Thyroid gland (tissue), 4 donors: ENCODE measurements at regions not wholly inside any gene's neighbourhood (a gene's known extent, or its start where the extent isn't known, plus 50 kb on each side); places are given as distances from the start of the nearest gene placed in this dataset.
"Not testable (repeated sequence)": the region's sequence is repeated elsewhere in the genome, so short reads cannot be mapped to it uniquely, and the experiment has no call there.

Source experiments
- DNase-seq, 2 donors: peaks; one replicate each; pipeline ENCODE4 v3.0.0-alpha.2; 2019
- H3K27ac ChIP-seq, 3 donors: fragments of 200-600 bp; sonication (generic); 1 replicate in 2 of 3; 2 replicates in 1 of 3; pipeline ENCODE4 v1.5.1; 2016 to 2019; ENCODE audit warnings: mild to moderate bottlenecking in 1 of 3, moderate library complexity in 1 of 3
- H3K27me3 ChIP-seq: fragments of 200-600 bp; sonication (generic); one replicate; pipeline ENCODE4 v1.5.1; 2019
- H3K36me3 ChIP-seq, 2 donors: fragments of 200-600 bp; sonication (generic); one replicate each; pipeline ENCODE4 v1.5.1; 2016 to 2019
- H3K4me1 ChIP-seq, 2 donors: fragments of 200-600 bp; sonication (generic); one replicate each; pipeline ENCODE4 v1.5.1; 2017 to 2019
- H3K4me3 ChIP-seq, 3 donors: fragments of 200-600 bp; sonication (generic); replicated peaks in 1 of 3; 1 replicate in 2 of 3; 2 replicates in 1 of 3; pipeline ENCODE4 v1.5.1; 2016; ENCODE audit warnings: mild to moderate bottlenecking in 1 of 3
- H3K9me3 ChIP-seq: fragments of 200-600 bp; sonication (generic); one replicate; pipeline ENCODE4 v1.5.1; 2017
- POLR2A ChIP-seq, 2 donors: fragments of 450-650 bp; IDR thresholded peaks; one replicate each; pipeline ENCODE4 v1.6.1; 2017; ENCODE audit warnings: antibody characterized with exemption in 2 of 2, mild to moderate bottlenecking in 2 of 2, moderate library complexity in 1 of 2
- WGBS, 2 donors: methylation state at CpG; one replicate each; pipeline ENCODE4 v1.1.5; 2017; 5-methylcytosine and 5-hydroxymethylcytosine counted together
- intact Hi-C: fragments of 100-400 bp; cut with DNase I; formaldehyde crosslinking; loops from one replicate; pipeline ENCODE4 v1.15.1; 2023
- TF ChIP-seq, protein P1 (sequence below), 6 experiments: fragments of 200-600 bp in 3 of 6; fragments of 450-650 bp in 3 of 6; sonication (generic) in 3 of 6; IDR thresholded peaks; one replicate each; pipeline ENCODE4 v1.5.1; 2016 to 2019; ENCODE audit warnings: antibody characterized with exemption in 6 of 6, mild to moderate bottlenecking in 2 of 6, inconsistent platforms in 1 of 6, moderate library complexity in 1 of 6

DNA sequence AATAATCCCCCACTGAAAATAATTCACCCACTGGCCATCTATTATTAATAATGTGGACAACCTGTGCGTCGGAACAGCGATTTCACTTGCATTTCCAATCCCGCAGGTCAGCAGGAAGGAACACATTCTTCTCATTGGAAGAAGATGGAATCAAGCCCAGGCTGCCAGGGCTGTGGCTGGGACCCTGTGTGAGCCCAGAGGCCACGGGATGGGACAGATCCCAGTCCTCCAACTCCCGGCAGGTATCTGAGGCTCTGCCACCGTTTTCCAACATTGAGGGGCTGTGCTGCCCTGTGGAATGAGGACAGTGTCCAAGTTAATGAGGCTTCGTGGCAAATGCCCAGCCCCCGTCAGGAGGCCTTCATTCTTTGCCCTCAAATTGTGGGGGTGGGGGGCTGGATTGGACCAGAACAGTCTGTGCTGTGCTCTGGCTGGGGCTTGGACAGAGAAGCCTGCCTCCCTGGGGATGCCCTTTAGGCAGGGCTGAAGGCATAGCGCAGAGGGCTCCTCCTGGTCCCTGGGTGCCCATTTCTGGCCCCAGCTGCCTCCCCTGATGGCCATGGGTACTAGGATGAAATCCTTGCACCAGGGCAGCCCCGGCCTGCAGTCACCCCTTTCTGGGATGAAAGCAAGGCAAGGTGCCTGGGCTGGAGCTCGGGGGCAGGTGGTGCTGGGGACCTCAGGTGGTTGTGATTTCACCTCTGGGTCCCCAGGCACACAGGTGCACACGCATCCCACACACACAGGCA lies 195.0 kb upstream of the PPP1R26 start:
- Histone ChIP-seq H3K36me3 (no peaks in the 10 kb centered on the region), H3K4me1 (peaks cover 10 to 13% of the 10 kb centered on the region in 2 donors), H3K9me3 (no peaks in the 10 kb centered on the region), H3K4me3 (no peak overlapping the region), H3K27ac (no peak overlapping the region), H3K27me3 (no peaks in the 10 kb centered on the region)
- no peak for DNase-seq
- 61 to 76% methylated on average over 8 to 11 of the region's 13 CpGs for WGBS, 2 donors
- intact Hi-C loops: no loop called here
- no peak for TF ChIP-seq POLR2A (IDR thresholded peaks at IDR 0.05)
- TF ChIP-seq, protein P1, sequence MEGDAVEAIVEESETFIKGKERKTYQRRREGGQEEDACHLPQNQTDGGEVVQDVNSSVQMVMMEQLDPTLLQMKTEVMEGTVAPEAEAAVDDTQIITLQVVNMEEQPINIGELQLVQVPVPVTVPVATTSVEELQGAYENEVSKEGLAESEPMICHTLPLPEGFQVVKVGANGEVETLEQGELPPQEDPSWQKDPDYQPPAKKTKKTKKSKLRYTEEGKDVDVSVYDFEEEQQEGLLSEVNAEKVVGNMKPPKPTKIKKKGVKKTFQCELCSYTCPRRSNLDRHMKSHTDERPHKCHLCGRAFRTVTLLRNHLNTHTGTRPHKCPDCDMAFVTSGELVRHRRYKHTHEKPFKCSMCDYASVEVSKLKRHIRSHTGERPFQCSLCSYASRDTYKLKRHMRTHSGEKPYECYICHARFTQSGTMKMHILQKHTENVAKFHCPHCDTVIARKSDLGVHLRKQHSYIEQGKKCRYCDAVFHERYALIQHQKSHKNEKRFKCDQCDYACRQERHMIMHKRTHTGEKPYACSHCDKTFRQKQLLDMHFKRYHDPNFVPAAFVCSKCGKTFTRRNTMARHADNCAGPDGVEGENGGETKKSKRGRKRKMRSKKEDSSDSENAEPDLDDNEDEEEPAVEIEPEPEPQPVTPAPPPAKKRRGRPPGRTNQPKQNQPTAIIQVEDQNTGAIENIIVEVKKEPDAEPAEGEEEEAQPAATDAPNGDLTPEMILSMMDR (IDR thresholded peaks at IDR 0.05): no peak

GRCh38 chr9:135286187-135286925 lies 193.2 kb upstream of the PPP1R26 start:
- H3K27me3 ChIP-seq, H3K9me3 ChIP-seq, DNase-seq, intact Hi-C loops, H3K36me3 ChIP-seq, H3K4me3 ChIP-seq, H3K27ac ChIP-seq: not testable (repeated sequence)
- 89 to 93% methylated on average over 24 to 25 of the region's 33 CpGs for WGBS, 2 donors
- peaks cover 8 to 12% of the 10 kb centered on the region in 2 donors for H3K4me1 ChIP-seq

DNA sequence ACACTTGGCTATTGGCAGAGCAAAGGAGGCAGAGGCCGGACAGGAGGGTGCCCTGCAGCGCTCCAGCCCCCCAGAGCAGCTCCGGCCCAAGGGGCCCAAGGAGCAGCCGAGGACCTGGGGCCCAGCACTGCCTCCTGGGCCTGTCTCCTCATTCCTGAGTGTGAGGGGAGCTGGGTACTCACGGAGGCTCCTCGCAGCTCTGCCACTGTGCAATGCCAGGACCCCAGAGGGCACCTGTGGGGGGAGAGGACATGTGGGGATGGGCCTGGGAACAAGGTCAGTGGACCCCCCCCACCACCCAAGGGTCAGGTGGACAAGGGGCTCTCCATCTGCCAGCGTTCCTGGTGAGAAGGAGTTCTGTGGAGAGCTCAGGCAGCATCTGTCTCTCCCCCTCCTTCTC lies 192.6 kb upstream of the PPP1R26 start:
- no peaks in the 10 kb centered on the region for H3K36me3 ChIP-seq
- intact Hi-C loops: no loop called here
- TF ChIP-seq POLR2A (IDR thresholded peaks at IDR 0.05): no peak
- TF ChIP-seq, protein P1 (IDR thresholded peaks at IDR 0.05): no peak
- no peak overlapping the region for H3K4me3 ChIP-seq
- no peak for DNase-seq
- no peak overlapping the region for H3K27ac ChIP-seq
- 83 to 85% methylated on average over 3 to 7 of the region's 7 CpGs for WGBS, 2 donors
- H3K27me3 ChIP-seq: no peaks in the 10 kb centered on the region
- no peaks in the 10 kb centered on the region for H3K9me3 ChIP-seq
- H3K4me1 ChIP-seq: peaks cover 4 to 5% of the 10 kb centered on the region in 2 donors

GRCh38 chr9:135287627-135288026 lies 192.0 kb upstream of the PPP1R26 start:
- Histone ChIP-seq H3K4me3 (no peak overlapping the region), H3K27ac (no peak overlapping the region), H3K9me3 (no peaks in the 10 kb centered on the region), H3K4me1 (no peaks in the 10 kb centered on the region), H3K27me3 (no peaks in the 10 kb centered on the region), H3K36me3 (no peaks in the 10 kb centered on the region)
- TF ChIP-seq, protein P1 (IDR thresholded peaks at IDR 0.05): no peak
- no peak for TF ChIP-seq POLR2A (IDR thresholded peaks at IDR 0.05)
- no peak for DNase-seq
- intact Hi-C loops: no loop called here
- 76 to 79% methylated on average over 15 of the region's 16 CpGs for WGBS, 2 donors

DNA sequence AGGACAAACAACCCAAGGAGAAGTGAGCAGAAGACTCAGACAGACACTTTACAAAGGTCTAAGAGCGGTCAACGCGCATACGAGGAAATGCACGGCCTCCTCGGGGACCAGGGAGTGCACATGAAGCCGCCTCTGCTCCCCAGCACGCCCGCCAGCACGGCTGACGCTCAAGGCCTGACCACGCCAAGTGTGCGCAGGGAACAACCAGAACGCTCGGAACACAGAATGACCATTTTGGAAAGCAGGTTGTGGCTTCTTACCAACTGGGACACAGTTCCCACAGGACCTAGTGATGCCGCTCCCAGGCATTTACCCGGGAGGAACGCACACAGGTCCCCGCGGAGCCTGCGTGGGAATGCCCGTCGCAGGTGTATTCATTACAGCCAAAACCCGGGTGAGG lies 191.5 kb upstream of the PPP1R26 start:
- H3K4me3 ChIP-seq: no peak overlapping the region
- no peak for DNase-seq
- H3K4me1 ChIP-seq: no peaks in the 10 kb centered on the region
- no peaks in the 10 kb centered on the region for H3K9me3 ChIP-seq
- 82 to 91% methylated on average over 18 to 24 of the region's 24 CpGs for WGBS, 2 donors
- intact Hi-C loops: no loop called here
- no peak overlapping the region for H3K27ac ChIP-seq
- TF ChIP-seq POLR2A (IDR thresholded peaks at IDR 0.05): no peak
- TF ChIP-seq, protein P1 (IDR thresholded peaks at IDR 0.05): no peak
- H3K36me3 ChIP-seq: no peaks in the 10 kb centered on the region
- no peaks in the 10 kb centered on the region for H3K27me3 ChIP-seq
